GM18498 (cell line): ENCODE measurements at regions not wholly inside any gene's neighbourhood (a gene's known extent, or its start where the extent isn't known, plus 50 kb on each side); places are given as distances from the start of the nearest gene placed in this dataset.

Experiments used
- ATAC-seq: cut with Tn5 transposase; IDR thresholded peaks from one replicate; pipeline ENCODE4 v1.9.1; 2021; ENCODE audit warnings: mild to moderate bottlenecking, moderate library complexity; ENCODE audit not compliant: unreplicated experiment

- no peak for ATAC-seq
These were observed 119.1 kb downstream of the RPS29 start for GRCh38 chr14:49467091-49467490.

GRCh38 chr14:49464885-49465284 is 121.3 kb downstream of the RPS29 start:
- ATAC-seq, result no peak

- no peak for ATAC-seq
These were observed 123.0 kb downstream of the RPS29 start for GRCh38 chr14:49463146-49463545.

- ATAC-seq, result peak; percentile 86
These were observed 124.4 kb downstream of the RPS29 start for GRCh38 chr14:49461529-49462401.

- ATAC-seq, result no peak
These were observed 125.5 kb downstream of the RPS29 start for GRCh38 chr14:49460662-49461061.

- no peak for ATAC-seq
These were observed 129.6 kb downstream of the RPS29 start for GRCh38 chr14:49456589-49456988.

- ATAC-seq, result no peak
These were observed 134.2 kb downstream of the RPS29 start for GRCh38 chr14:49451938-49452337.

GRCh38 chr14:49449749-49450148 is 136.4 kb downstream of the RPS29 start:
- ATAC-seq, result no peak

- ATAC-seq, result no peak
These were observed 138.6 kb downstream of the RPS29 start for GRCh38 chr14:49447540-49448107.

GRCh38 chr14:49446801-49447200 is 139.4 kb downstream of the RPS29 start:
- ATAC-seq, result no peak

GRCh38 chr14:49438256-49438770 is 147.9 kb downstream of the RPS29 start:
- no peak for ATAC-seq

- no peak for ATAC-seq
These were observed 158.1 kb downstream of the RPS29 start for GRCh38 chr14:49428076-49428475.

GRCh38 chr14:49427117-49427516 is 159.1 kb downstream of the RPS29 start:
- no peak for ATAC-seq

GRCh38 chr14:49425921-49426320 is 160.3 kb downstream of the RPS29 start:
- ATAC-seq, result no peak

- no peak for ATAC-seq
These were observed 161.5 kb downstream of the RPS29 start for GRCh38 chr14:49424436-49425331.

- no peak for ATAC-seq
These were observed 166.0 kb downstream of the RPS29 start for GRCh38 chr14:49420201-49420600.

- ATAC-seq, result no peak
These were observed 167.4 kb downstream of the RPS29 start for GRCh38 chr14:49418789-49419188.

- no peak for ATAC-seq
These were observed 168.4 kb downstream of the RPS29 start for GRCh38 chr14:49417790-49418189.

GRCh38 chr14:49408187-49408933 is 177.8 kb downstream of the RPS29 start:
- ATAC-seq, result no peak

- no peak for ATAC-seq
These were observed 180.9 kb downstream of the RPS29 start for GRCh38 chr14:49405291-49405690.

GRCh38 chr14:49401373-49401772 is 184.8 kb downstream of the RPS29 start:
- no peak for ATAC-seq
